HepG2 (cell line): ENCODE measurements at regions not wholly inside any gene's neighbourhood (a gene's known extent, or its start where the extent isn't known, plus 50 kb on each side); places are given as distances from the start of the nearest gene placed in this dataset.

Experiments used
- ATAC-seq: fragments of 200-7000 bp; cut with Tn5 transposase; 3 replicates; pipeline ENCODE4 v1.9.1; 2020; ENCODE audit warnings: mild to moderate bottlenecking, moderate library complexity
- BruUV-seq: library from RNA; stranded (reverse); fragments of 400-500 nt; replicated peaks from 2 replicates; lab custom pipeline; 2021; lab: Mats Ljungman, UMichigan
- CTCF ChIA-PET: fragments of 300-600 bp; formaldehyde crosslinking; extraction: SDS; loops from one replicate; lab custom pipeline; 2021; ENCODE audit warnings: low total read pairs, inconsistent platforms, low intra/inter-chr PET ratio; lab: Yijun Ruan, JAX
- POLR2A ChIA-PET: fragments of 350-600 bp; sonication (Branson Sonifier 250); formaldehyde crosslinking; loops from one replicate; lab custom pipeline; 2020; ENCODE audit warnings: antibody characterized with exemption, inconsistent platforms; lab: Yijun Ruan, JAX
- DNase-seq: peaks from one replicate; pipeline ENCODE4 v3.0.0-alpha.2; 2015; ENCODE audit warnings: low spot score
- FAIRE-seq: peaks from 3 replicates; lab custom pipeline; 2011; peaks lifted over from hg19 to GRCh38; lab: Jason Lieb, UNC
- H2AFZ ChIP-seq: one replicate; pipeline ENCODE4 v1.6.1; 2011; ENCODE audit warnings: low read length, inconsistent platforms
- H3K27ac ChIP-seq: fragments of 300-600 bp; 3 replicates; pipeline ENCODE4 v1.8.0; 2011; ENCODE audit warnings: mixed run types, mild to moderate bottlenecking, mixed read lengths, low read length, inconsistent platforms; ENCODE audit not compliant: insufficient read depth; ENCODE audit errors: extremely low read length
- H3K27me3 ChIP-seq, 2 experiments: fragments of 200-600 bp in 1 of 2; 2 replicates in 1 of 2; 3 replicates in 1 of 2; pipeline versions ENCODE4 v1.6.0 to v1.8.0; 2011; ENCODE audit warnings: low read length in 2 of 2, mild to moderate bottlenecking in 2 of 2, moderate library complexity in 2 of 2, inconsistent platforms in 1 of 2; ENCODE audit not compliant: insufficient read depth in 2 of 2, control insufficient read depth in 1 of 2
- H3K36me3 ChIP-seq, 2 experiments: fragments of 200-600 bp in 1 of 2; replicated peaks in 1 of 2; 2 replicates in 1 of 2; 3 replicates in 1 of 2; pipeline versions ENCODE4 v1.5.1 to v1.8.0; 2011; ENCODE audit warnings: low read length in 2 of 2, inconsistent platforms in 1 of 2; ENCODE audit not compliant: insufficient read depth in 2 of 2, control insufficient read depth in 1 of 2
- H3K4me1 ChIP-seq: 2 replicates; pipeline ENCODE4 v1.5.1; 2012; ENCODE audit warnings: low read length, inconsistent platforms; ENCODE audit not compliant: insufficient read depth
- H3K4me2 ChIP-seq: 2 replicates; pipeline ENCODE4 v1.6.0; 2011; ENCODE audit warnings: low read depth, low read length, inconsistent platforms
- H3K4me3 ChIP-seq, 3 experiments: fragments of 200-600 bp in 1 of 3; sonication (generic), shearing (Covaris generic) in 1 of 3; replicated peaks in 1 of 3; 2 replicates each; pipeline ENCODE4 v1.5.1; 2011 to 2016; ENCODE audit warnings: low read length in 3 of 3, inconsistent platforms in 2 of 3, low read depth in 2 of 3, mild to moderate bottlenecking in 2 of 3, control low read depth in 1 of 3, mixed read lengths in 1 of 3; ENCODE audit not compliant: insufficient read depth in 1 of 3
- H3K79me2 ChIP-seq: one replicate; pipeline ENCODE4 v1.6.1; 2011; ENCODE audit warnings: low read length, inconsistent platforms; ENCODE audit not compliant: insufficient read depth
- H3K9ac ChIP-seq: 2 replicates; pipeline ENCODE4 v1.6.0; 2011; ENCODE audit warnings: mild to moderate bottlenecking, low read depth, low read length, inconsistent platforms; ENCODE audit not compliant: insufficient read depth
- H3K9me3 ChIP-seq: 2 replicates; pipeline ENCODE4 v1.5.1; 2012; ENCODE audit warnings: mild to moderate bottlenecking, low read length
- H4K20me1 ChIP-seq: 2 replicates; pipeline ENCODE4 v1.6.0; 2011; ENCODE audit warnings: inconsistent platforms, mild to moderate bottlenecking, low read length, moderate library complexity; ENCODE audit not compliant: insufficient read depth
- ARNT ChIP-seq: fragments of 450-650 bp; IDR thresholded peaks from 2 replicates; pipeline ENCODE4 v1.6.1; 2017
- GABPA ChIP-seq, 2 experiments: IDR thresholded peaks; 2 replicates each; pipeline ENCODE4 v1.6.1; 2011 to 2016; ENCODE audit warnings: low read depth in 2 of 2, low read length in 1 of 2, missing biosample characterization in 1 of 2, missing genetic modification characterization in 1 of 2
- HMG20A ChIP-seq: IDR thresholded peaks from 2 replicates; pipeline ENCODE4 v1.6.1; 2016; ENCODE audit warnings: borderline replicate concordance
- JARID2 ChIP-seq: sonication (generic); formaldehyde crosslinking; IDR thresholded peaks from 2 replicates; pipeline ENCODE4 v1.8.1; 2023; ENCODE audit warnings: missing genetic modification reagents, inconsistent platforms; ENCODE audit not compliant: insufficient replicate concordance
- JUND ChIP-seq: sonication (generic); formaldehyde crosslinking; IDR thresholded peaks from 2 replicates; pipeline ENCODE4 v1.8.0; 2022; ENCODE audit warnings: mild to moderate bottlenecking, missing genetic modification reagents
- KLF6 ChIP-seq: IDR thresholded peaks from 2 replicates; pipeline ENCODE4 v1.8.0; 2016; ENCODE audit warnings: missing biosample characterization, missing genetic modification reagents
- REPIN1 ChIP-seq: sonication (generic); formaldehyde crosslinking; IDR thresholded peaks from 2 replicates; pipeline ENCODE4 v1.8.0; 2022; ENCODE audit warnings: missing genetic modification reagents, low read depth, mild to moderate bottlenecking, borderline replicate concordance
- ZMYM3 ChIP-seq: sonication (generic); formaldehyde crosslinking; IDR thresholded peaks from 2 replicates; pipeline ENCODE4 v1.5.1; 2020; ENCODE audit warnings: mild to moderate bottlenecking, missing genetic modification reagents
- ZNF180 ChIP-seq: sonication (generic); formaldehyde crosslinking; IDR thresholded peaks from 2 replicates; pipeline ENCODE4 v1.4.0; 2020; ENCODE audit warnings: low read depth, missing genetic modification reagents, borderline replicate concordance
- ZNF329 ChIP-seq: sonication (generic); formaldehyde crosslinking; IDR thresholded peaks from 2 replicates; pipeline ENCODE4 v1.9.0; 2021; ENCODE audit warnings: low read depth, mild to moderate bottlenecking, missing genetic modification reagents
- WGBS: methylation state at CpG from one replicate; pipeline ENCODE4 v1.1.6; 2017; ENCODE audit warnings: low lambda C conversion rate; 5-methylcytosine and 5-hydroxymethylcytosine counted together
- in situ Hi-C: cut with HindIII; loops from 2 replicates; pipeline ENCODE4 v1.10.0; 2017; ENCODE audit warnings: low pct_unique_long_range_greater_than_20kb; ENCODE audit not compliant: extremely low pct_ligation_motif_present
- intact Hi-C: fragments of 100-400 bp; cut with micrococcal nuclease; formaldehyde crosslinking; loops from one replicate; pipeline ENCODE4 v1.10.0; 2022; ENCODE audit not compliant: unreplicated experiment
- TF ChIP-seq, protein P1 (sequence below): sonication (generic); formaldehyde crosslinking; IDR thresholded peaks from 2 replicates; pipeline ENCODE4 v1.4.0; 2020; ENCODE audit warnings: missing genetic modification reagents
- TF ChIP-seq, protein P2 (sequence below): sonication (generic); formaldehyde crosslinking; IDR thresholded peaks from 2 replicates; pipeline ENCODE4 v1.4.0; 2020; ENCODE audit warnings: missing genetic modification reagents

DNA sequence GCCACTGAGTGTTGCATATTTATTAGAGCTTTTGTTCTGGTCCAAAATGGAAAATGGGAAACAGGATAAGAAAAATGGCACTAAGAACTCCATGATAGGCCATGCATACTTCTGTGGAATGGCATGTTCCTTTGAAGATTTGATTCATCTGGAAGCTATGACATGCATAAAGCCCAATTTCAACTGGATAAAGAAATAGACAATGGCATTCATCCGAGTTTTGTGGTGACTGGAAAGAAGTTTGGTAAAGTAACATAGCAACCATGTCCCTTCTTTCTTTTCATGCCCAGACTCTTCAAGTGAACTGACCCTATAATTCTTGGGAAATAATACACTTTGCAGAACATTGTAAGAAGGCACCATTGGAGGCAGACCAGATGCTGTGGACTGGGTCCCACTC lies 368.4 kb upstream of the IL12A start:
- TF ChIP-seq KLF6 (CRISPR knock-in tag): no peak
- TF ChIP-seq REPIN1 (CRISPR knock-in tag): no peak
- TF ChIP-seq, protein P1, sequence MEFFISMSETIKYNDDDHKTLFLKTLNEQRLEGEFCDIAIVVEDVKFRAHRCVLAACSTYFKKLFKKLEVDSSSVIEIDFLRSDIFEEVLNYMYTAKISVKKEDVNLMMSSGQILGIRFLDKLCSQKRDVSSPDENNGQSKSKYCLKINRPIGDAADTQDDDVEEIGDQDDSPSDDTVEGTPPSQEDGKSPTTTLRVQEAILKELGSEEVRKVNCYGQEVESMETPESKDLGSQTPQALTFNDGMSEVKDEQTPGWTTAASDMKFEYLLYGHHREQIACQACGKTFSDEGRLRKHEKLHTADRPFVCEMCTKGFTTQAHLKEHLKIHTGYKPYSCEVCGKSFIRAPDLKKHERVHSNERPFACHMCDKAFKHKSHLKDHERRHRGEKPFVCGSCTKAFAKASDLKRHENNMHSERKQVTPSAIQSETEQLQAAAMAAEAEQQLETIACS: no peak
- no peak for TF ChIP-seq GABPA (IDR thresholded peaks at IDR 0.05; ENCODE audit: low read depth, low read length)
- no peak for TF ChIP-seq GABPA (CRISPR knock-in tag; IDR thresholded peaks at IDR 0.05; ENCODE audit: low read depth)
- no peak for TF ChIP-seq JUND (CRISPR knock-in tag)
- no peak for TF ChIP-seq HMG20A (CRISPR knock-in tag)
- no peak for TF ChIP-seq ZMYM3 (CRISPR knock-in tag)
- no peak for TF ChIP-seq ZNF180
- no peaks in the 10 kb centered on the region for H3K9me3 ChIP-seq
- ATAC-seq (no peak), FAIRE-seq (no peak), DNase-seq (no peak)
- 0% methylated on average over 1 of the region's 1 CpG for WGBS
- CTCF ChIA-PET: no interaction called here
- no peaks in the 10 kb centered on the region for H3K36me3 ChIP-seq
- POLR2A ChIA-PET: no interaction called here
- no peaks in the 10 kb centered on the region; a peak in 1 of 5 replicates for H3K27me3 ChIP-seq
- no peak overlapping the region for H3K4me3 ChIP-seq
- H2AFZ ChIP-seq: no peak overlapping the region
- intact Hi-C loops (no loop called here), in situ Hi-C loops (no loop called here)
- no peak overlapping the region for H3K9ac ChIP-seq
- H4K20me1 ChIP-seq: no peaks in the 10 kb centered on the region
- BruUV-seq: no TSS peak
- H3K4me2 ChIP-seq: no peak overlapping the region
- no peak overlapping the region for H3K27ac ChIP-seq
- H3K79me2 ChIP-seq: no peaks in the 10 kb centered on the region
- no peaks in the 10 kb centered on the region for H3K4me1 ChIP-seq

DNA sequence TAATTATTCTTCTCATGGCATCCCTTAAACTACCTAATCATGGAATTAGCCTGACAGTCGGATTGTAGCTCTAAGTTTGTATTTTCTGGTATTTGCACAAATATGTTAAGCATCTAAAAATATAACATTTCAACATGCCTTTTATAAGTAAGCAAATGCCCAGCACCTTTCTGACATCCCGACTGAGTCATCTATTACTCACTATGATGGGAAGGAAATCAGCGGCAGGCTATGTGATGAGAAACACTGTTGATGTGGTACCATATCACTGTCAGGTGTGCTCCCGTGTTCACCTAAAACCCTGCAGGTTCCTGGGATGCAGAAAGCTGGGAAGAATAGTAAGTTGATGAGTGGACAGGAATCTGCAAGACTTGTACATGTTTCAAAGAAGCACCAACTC lies 367.8 kb upstream of the IL12A start:
- no peak overlapping the region for H3K9ac ChIP-seq
- no peak overlapping the region for H2AFZ ChIP-seq
- in situ Hi-C loops: no loop called here
- no peak for DNase-seq
- no peak overlapping the region for H3K27ac ChIP-seq
- POLR2A ChIA-PET: no interaction called here
- no TSS peak for BruUV-seq
- no peak for FAIRE-seq
- H3K4me3 ChIP-seq: no peak overlapping the region
- no peaks in the 10 kb centered on the region; a peak in 1 of 5 replicates for H3K27me3 ChIP-seq
- CTCF ChIA-PET: no interaction called here
- H3K9me3 ChIP-seq: no peaks in the 10 kb centered on the region
- no peaks in the 10 kb centered on the region for H4K20me1 ChIP-seq
- no peaks in the 10 kb centered on the region for H3K79me2 ChIP-seq
- H3K4me1 ChIP-seq: no peaks in the 10 kb centered on the region
- intact Hi-C loops: no loop called here
- no peak for TF ChIP-seq KLF6 (CRISPR knock-in tag)
- TF ChIP-seq ARNT: no peak
- TF ChIP-seq ZNF329: no peak
- TF ChIP-seq, protein P2, sequence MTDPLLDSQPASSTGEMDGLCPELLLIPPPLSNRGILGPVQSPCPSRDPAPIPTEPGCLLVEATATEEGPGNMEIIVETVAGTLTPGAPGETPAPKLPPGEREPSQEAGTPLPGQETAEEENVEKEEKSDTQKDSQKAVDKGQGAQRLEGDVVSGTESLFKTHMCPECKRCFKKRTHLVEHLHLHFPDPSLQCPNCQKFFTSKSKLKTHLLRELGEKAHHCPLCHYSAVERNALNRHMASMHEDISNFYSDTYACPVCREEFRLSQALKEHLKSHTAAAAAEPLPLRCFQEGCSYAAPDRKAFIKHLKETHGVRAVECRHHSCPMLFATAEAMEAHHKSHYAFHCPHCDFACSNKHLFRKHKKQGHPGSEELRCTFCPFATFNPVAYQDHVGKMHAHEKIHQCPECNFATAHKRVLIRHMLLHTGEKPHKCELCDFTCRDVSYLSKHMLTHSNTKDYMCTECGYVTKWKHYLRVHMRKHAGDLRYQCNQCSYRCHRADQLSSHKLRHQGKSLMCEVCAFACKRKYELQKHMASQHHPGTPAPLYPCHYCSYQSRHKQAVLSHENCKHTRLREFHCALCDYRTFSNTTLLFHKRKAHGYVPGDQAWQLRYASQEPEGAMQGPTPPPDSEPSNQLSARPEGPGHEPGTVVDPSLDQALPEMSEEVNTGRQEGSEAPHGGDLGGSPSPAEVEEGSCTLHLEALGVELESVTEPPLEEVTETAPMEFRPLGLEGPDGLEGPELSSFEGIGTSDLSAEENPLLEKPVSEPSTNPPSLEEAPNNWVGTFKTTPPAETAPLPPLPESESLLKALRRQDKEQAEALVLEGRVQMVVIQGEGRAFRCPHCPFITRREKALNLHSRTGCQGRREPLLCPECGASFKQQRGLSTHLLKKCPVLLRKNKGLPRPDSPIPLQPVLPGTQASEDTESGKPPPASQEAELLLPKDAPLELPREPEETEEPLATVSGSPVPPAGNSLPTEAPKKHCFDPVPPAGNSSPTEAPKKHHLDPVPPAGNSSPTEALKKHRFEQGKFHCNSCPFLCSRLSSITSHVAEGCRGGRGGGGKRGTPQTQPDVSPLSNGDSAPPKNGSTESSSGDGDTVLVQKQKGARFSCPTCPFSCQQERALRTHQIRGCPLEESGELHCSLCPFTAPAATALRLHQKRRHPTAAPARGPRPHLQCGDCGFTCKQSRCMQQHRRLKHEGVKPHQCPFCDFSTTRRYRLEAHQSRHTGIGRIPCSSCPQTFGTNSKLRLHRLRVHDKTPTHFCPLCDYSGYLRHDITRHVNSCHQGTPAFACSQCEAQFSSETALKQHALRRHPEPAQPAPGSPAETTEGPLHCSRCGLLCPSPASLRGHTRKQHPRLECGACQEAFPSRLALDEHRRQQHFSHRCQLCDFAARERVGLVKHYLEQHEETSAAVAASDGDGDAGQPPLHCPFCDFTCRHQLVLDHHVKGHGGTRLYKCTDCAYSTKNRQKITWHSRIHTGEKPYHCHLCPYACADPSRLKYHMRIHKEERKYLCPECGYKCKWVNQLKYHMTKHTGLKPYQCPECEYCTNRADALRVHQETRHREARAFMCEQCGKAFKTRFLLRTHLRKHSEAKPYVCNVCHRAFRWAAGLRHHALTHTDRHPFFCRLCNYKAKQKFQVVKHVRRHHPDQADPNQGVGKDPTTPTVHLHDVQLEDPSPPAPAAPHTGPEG (CRISPR knock-in tag): no peak
- TF ChIP-seq JARID2 (CRISPR knock-in tag): no peak
- ATAC-seq: no peak
- H3K36me3 ChIP-seq: no peaks in the 10 kb centered on the region
- H3K4me2 ChIP-seq: no peak overlapping the region
- WGBS: 13% methylated on average over 4 of the region's 4 CpGs
